Caco-2 (cell line): ENCODE measurements at regions not wholly inside any gene's neighbourhood (a gene's known extent, or its start where the extent isn't known, plus 50 kb on each side); places are given as distances from the start of the nearest gene placed in this dataset.
"Not testable (repeated sequence)": the region's sequence is repeated elsewhere in the genome, so short reads cannot be mapped to it uniquely, and the experiment has no call there.

Experiments
- BruUV-seq: library from RNA; stranded (reverse); fragments of 400-500 nt; replicated peaks from 2 replicates; lab custom pipeline; 2021; lab: Mats Ljungman, UMichigan
- CTCF ChIA-PET: fragments of 300-600 bp; sonication (Branson Sonifier 250); formaldehyde crosslinking; loops from one replicate; lab custom pipeline; 2022; ENCODE audit warnings: antibody characterized with exemption; lab: Charles Lee
- POLR2A ChIA-PET: fragments of 300-600 bp; sonication (Branson Sonifier 250); formaldehyde crosslinking; loops from one replicate; lab custom pipeline; 2022; ENCODE audit warnings: antibody characterized with exemption; lab: Charles Lee
- DNase-seq, 2 experiments: peaks; one replicate each; pipeline versions ENCODE4 v3.0.0 to v3.0.0-alpha.2; 2020 to 2022
- H3K27me3 ChIP-seq: replicated peaks from 2 replicates; pipeline ENCODE4 v1.6.0; 2011; ENCODE audit warnings: low read length; ENCODE audit not compliant: control insufficient read depth, insufficient read depth
- H3K36me3 ChIP-seq: 2 replicates; pipeline ENCODE4 v1.5.1; 2011; ENCODE audit warnings: low read length; ENCODE audit not compliant: control insufficient read depth, insufficient read depth
- H3K4me1 ChIP-seq: fragments of 250-450 bp; sonication (Bioruptor Pico); 2 replicates; pipeline ENCODE4 v1.5.1; 2020; ENCODE audit warnings: mild to moderate bottlenecking
- H3K4me3 ChIP-seq: 2 replicates; pipeline ENCODE4 v1.5.1; 2011; ENCODE audit warnings: low read depth, mild to moderate bottlenecking, control low read depth, low read length
- H3K9me3 ChIP-seq: fragments of 250-450 bp; sonication (Bioruptor Pico); 2 replicates; pipeline ENCODE4 v1.5.1; 2020; ENCODE audit warnings: mild to moderate bottlenecking, moderate library complexity
- H3K27ac Mint-ChIP-seq: one replicate; pipeline ENCODE4 v1.8.0; 2022; ENCODE audit warnings: mixed read lengths; ENCODE audit not compliant: unreplicated experiment
- H3K27me3 Mint-ChIP-seq: one replicate; pipeline ENCODE4 v1.8.0; 2022; ENCODE audit warnings: mixed read lengths; ENCODE audit not compliant: insufficient read depth, unreplicated experiment
- H3K36me3 Mint-ChIP-seq: one replicate; pipeline ENCODE4 v1.8.0; 2022; ENCODE audit warnings: mild to moderate bottlenecking, mixed read lengths; ENCODE audit not compliant: insufficient read depth, unreplicated experiment
- H3K4me1 Mint-ChIP-seq: one replicate; pipeline ENCODE4 v1.8.0; 2022; ENCODE audit warnings: low read depth, mixed read lengths; ENCODE audit not compliant: unreplicated experiment
- H3K4me3 Mint-ChIP-seq: one replicate; pipeline ENCODE4 v1.8.0; 2022; ENCODE audit warnings: mild to moderate bottlenecking, moderate library complexity, mixed read lengths; ENCODE audit not compliant: unreplicated experiment
- H3K9me3 Mint-ChIP-seq: one replicate; pipeline ENCODE4 v1.8.0; 2022; ENCODE audit warnings: mixed read lengths; ENCODE audit not compliant: unreplicated experiment
- CTCF ChIP-seq, 2 experiments: fragments of 200-600 bp in 1 of 2; IDR thresholded peaks; 1 replicate in 1 of 2; 2 replicates in 1 of 2; pipeline versions ENCODE4 v1.5.1 to v1.8.0; 2011 to 2022; ENCODE audit warnings: antibody characterized with exemption in 1 of 2, control low read depth in 1 of 2, inconsistent platforms in 1 of 2, low read depth in 1 of 2, low read length in 1 of 2, mild to moderate bottlenecking in 1 of 2, moderate library complexity in 1 of 2; ENCODE audit not compliant: insufficient read depth in 1 of 2, severe bottlenecking in 1 of 2, unreplicated experiment in 1 of 2
- intact Hi-C: fragments of 100-400 bp; cut with micrococcal nuclease; formaldehyde crosslinking; loops from one replicate; pipeline ENCODE4 v1.10.0; 2022; ENCODE audit not compliant: unreplicated experiment

- H3K36me3 Mint-ChIP-seq, result no peaks in the 10 kb centered on the region
- no TSS peak for BruUV-seq
- CTCF ChIA-PET, result no interaction called here
- no peak overlapping the region for H3K4me3 ChIP-seq
- intact Hi-C loops, result no loop called here
- no peaks in the 10 kb centered on the region for H3K27me3 ChIP-seq
- no peaks in the 10 kb centered on the region for H3K36me3 ChIP-seq
- H3K27me3 Mint-ChIP-seq, result no peaks in the 10 kb centered on the region
- no peak overlapping the region for H3K27ac Mint-ChIP-seq
- POLR2A ChIA-PET, result no interaction called here
- DNase-seq, result no peak
- no peak overlapping the region for H3K4me3 Mint-ChIP-seq
- no peaks in the 10 kb centered on the region for H3K4me1 Mint-ChIP-seq
- no peaks in the 10 kb centered on the region for H3K9me3 ChIP-seq
- H3K4me1 ChIP-seq, result no peaks in the 10 kb centered on the region
- TF ChIP-seq CTCF (IDR thresholded peaks at IDR 0.05; ENCODE audit: insufficient read depth in 1 of 2, low read depth in 1 of 2, low read length in 1 of 2, severe bottlenecking in 1 of 2, unreplicated experiment in 1 of 2), result no peak
- no peaks in the 10 kb centered on the region for H3K9me3 Mint-ChIP-seq
Observed at GRCh38 chrX:68953331-68953730, 124.5 kb downstream of the EFNB1 start.

- H3K4me3 Mint-ChIP-seq, intact Hi-C loops, H3K9me3 ChIP-seq, H3K36me3 Mint-ChIP-seq, DNase-seq, H3K27ac Mint-ChIP-seq, H3K4me1 Mint-ChIP-seq, H3K4me3 ChIP-seq, H3K27me3 ChIP-seq, H3K9me3 Mint-ChIP-seq, CTCF ChIA-PET, H3K4me1 ChIP-seq, BruUV-seq, H3K36me3 ChIP-seq, POLR2A ChIA-PET, H3K27me3 Mint-ChIP-seq: not testable (repeated sequence)
Observed at GRCh38 chrX:68951942-68952619, 123.3 kb downstream of the EFNB1 start.

GRCh38 chrX:68950937-68951336, 122.1 kb downstream of the EFNB1 start:
- H3K4me1 Mint-ChIP-seq, result no peaks in the 10 kb centered on the region

More at GRCh38 chrX:68950937-68951336, 122.1 kb downstream of the EFNB1 start:
- Histone ChIP-seq H3K9me3 (no peaks in the 10 kb centered on the region), H3K4me1 (no peaks in the 10 kb centered on the region), H3K36me3 (no peaks in the 10 kb centered on the region), H3K27me3 (no peaks in the 10 kb centered on the region), H3K4me3 (no peak overlapping the region)
- intact Hi-C loops, result no loop called here
- Mint-ChIP-seq H3K27ac (no peak overlapping the region), H3K9me3 (no peaks in the 10 kb centered on the region), H3K36me3 (no peaks in the 10 kb centered on the region), H3K4me3 (no peak overlapping the region), H3K27me3 (no peaks in the 10 kb centered on the region)
- BruUV-seq, result no TSS peak
- ChIA-PET POLR2A (no interaction called here), CTCF (no interaction called here)
- TF ChIP-seq CTCF (IDR thresholded peaks at IDR 0.05; ENCODE audit: insufficient read depth in 1 of 2, low read depth in 1 of 2, low read length in 1 of 2, severe bottlenecking in 1 of 2, unreplicated experiment in 1 of 2), result no peak
- no peak for DNase-seq
